HG03469 (cell line): ENCODE measurements at regions not wholly inside any gene's neighbourhood (a gene's known extent, or its start where the extent isn't known, plus 50 kb on each side); places are given as distances from the start of the nearest gene placed in this dataset.

ENCODE experiments used
- ATAC-seq: cut with Tn5 transposase; IDR thresholded peaks from one replicate; pipeline ENCODE4 v1.9.1; 2021; ENCODE audit warnings: mild to moderate bottlenecking, moderate library complexity, moderate number of reproducible peaks; ENCODE audit not compliant: unreplicated experiment

- no peak for ATAC-seq
Measured at GRCh38 chr2:224213396-224213795, 174.3 kb upstream of the SERPINE2 start.

- no peak for ATAC-seq
Measured at GRCh38 chr2:224211791-224212190, 172.7 kb upstream of the SERPINE2 start.

GRCh38 chr2:224211181-224211480, 172.0 kb upstream of the SERPINE2 start:
- no peak for ATAC-seq

GRCh38 chr2:224210286-224211180, 171.4 kb upstream of the SERPINE2 start:
- no peak for ATAC-seq

- no peak for ATAC-seq
Measured at GRCh38 chr2:224209555-224210285, 170.6 kb upstream of the SERPINE2 start.

- no peak for ATAC-seq
Measured at GRCh38 chr2:224208443-224208842, 169.4 kb upstream of the SERPINE2 start.

- no peak for ATAC-seq
Measured at GRCh38 chr2:224208007-224208406, 168.9 kb upstream of the SERPINE2 start.

- no peak for ATAC-seq
Measured at GRCh38 chr2:224206816-224207215, 167.7 kb upstream of the SERPINE2 start.

- ATAC-seq: no peak
Measured at GRCh38 chr2:224202281-224202865, 163.3 kb upstream of the SERPINE2 start.

- ATAC-seq: no peak
Measured at GRCh38 chr2:224198436-224198835, 159.3 kb upstream of the SERPINE2 start.

GRCh38 chr2:224196810-224197209, 157.7 kb upstream of the SERPINE2 start:
- ATAC-seq: no peak

- ATAC-seq: no peak
Measured at GRCh38 chr2:224195925-224196571, 157.0 kb upstream of the SERPINE2 start.

- ATAC-seq: no peak
Measured at GRCh38 chr2:224194161-224194560, 155.1 kb upstream of the SERPINE2 start.

- no peak for ATAC-seq
Measured at GRCh38 chr2:224191465-224191864, 152.4 kb upstream of the SERPINE2 start.

GRCh38 chr2:224190936-224191270, 151.8 kb upstream of the SERPINE2 start:
- no peak for ATAC-seq

- ATAC-seq: no peak
Measured at GRCh38 chr2:224190234-224190935, 151.3 kb upstream of the SERPINE2 start.

- ATAC-seq: no peak
Measured at GRCh38 chr2:224187220-224187619, 148.1 kb upstream of the SERPINE2 start.

- ATAC-seq: no peak
Measured at GRCh38 chr2:224185023-224185601, 146.0 kb upstream of the SERPINE2 start.

GRCh38 chr2:224183086-224183485, 144.0 kb upstream of the SERPINE2 start:
- ATAC-seq: no peak

GRCh38 chr2:224182498-224182897, 143.4 kb upstream of the SERPINE2 start:
- ATAC-seq: no peak
